ENCODE measurements at regions not wholly inside any gene's neighbourhood (a gene's known extent, or its start where the extent isn't known, plus 50 kb on each side); places are given as distances from the start of the nearest gene placed in this dataset.

- no peaks in the 10 kb centered on the region for H3K9me3 ChIP-seq
- peaks cover 7 to 11% of the 10 kb centered on the region in 2 donors for H3K4me1 ChIP-seq
- no peak overlapping the region for H3K4me3 ChIP-seq
- H3K27me3 ChIP-seq, result peaks cover 0 to 44% of the 10 kb centered on the region in 2 donors
- no peak overlapping the region for H3K27ac ChIP-seq
- intact Hi-C loops (cut with DNase I), result no loop called here
- no peak for ATAC-seq
- no peak for TF ChIP-seq CTCF (IDR thresholded peaks at IDR 0.05)
- peak in 1 of 4 donors; percentile 51 for DNase-seq
- H3K36me3 ChIP-seq, result no peaks in the 10 kb centered on the region
Measured at GRCh38 chr18:22556222-22557167, 138.8 kb upstream of the CTAGE1 start.

- intact Hi-C loops (cut with DNase I), result no loop called here
- DNase-seq, result no peak
- Histone ChIP-seq H3K36me3 (no peaks in the 10 kb centered on the region), H3K4me3 (no peak overlapping the region), H3K27me3 (peaks cover 0 to 49% of the 10 kb centered on the region in 2 donors), H3K9me3 (no peaks in the 10 kb centered on the region), H3K4me1 (peaks cover 7 to 11% of the 10 kb centered on the region in 2 donors), H3K27ac (no peak overlapping the region)
- ATAC-seq, result no peak
- TF ChIP-seq CTCF (IDR thresholded peaks at IDR 0.05), result no peak
Measured at GRCh38 chr18:22557168-22557941, 139.6 kb upstream of the CTAGE1 start.

- Histone ChIP-seq H3K27ac (peak overlapping the region; percentile 84 to 87), H3K4me3 (peak overlapping the region; percentile 43 to 48), H3K27me3 (peaks cover 0 to 49% of the 10 kb centered on the region in 2 donors), H3K4me1 (peaks cover 7 to 19% of the 10 kb centered on the region in 2 donors), H3K36me3 (no peaks in the 10 kb centered on the region), H3K9me3 (no peaks in the 10 kb centered on the region)
- peak; percentile 67 to 89 (median 76) for DNase-seq
- intact Hi-C loops (cut with DNase I), result no loop called here
- peak; percentile 71 for ATAC-seq
- no peak for TF ChIP-seq CTCF (IDR thresholded peaks at IDR 0.05)
Measured at GRCh38 chr18:22558945-22559385, 141.2 kb upstream of the CTAGE1 start.

- Histone ChIP-seq H3K36me3 (no peaks in the 10 kb centered on the region), H3K4me3 (peak overlapping the region; percentile 43 to 48), H3K27ac (peak overlapping the region; percentile 84 to 87), H3K9me3 (no peaks in the 10 kb centered on the region), H3K4me1 (peaks cover 7 to 19% of the 10 kb centered on the region in 2 donors), H3K27me3 (peaks cover 0 to 49% of the 10 kb centered on the region in 2 donors)
- intact Hi-C loops (cut with DNase I), result loop anchor here in 1 of 2 donors (10.0 kb wide), 1 partner anchor 385 kb away; no protein-coding TSS in a partner anchor
- peak in 1 of 2 donors; percentile 17 for TF ChIP-seq CTCF (IDR thresholded peaks at IDR 0.05)
- DNase-seq (peak; percentile 65 to 92 (median 84)), ATAC-seq (peak; percentile 79)
Measured at GRCh38 chr18:22559414-22560274, 141.9 kb upstream of the CTAGE1 start.
